ENCODE measurements at regions not wholly inside any gene's neighbourhood (a gene's known extent, or its start where the extent isn't known, plus 50 kb on each side); places are given as distances from the start of the nearest gene placed in this dataset.

- TF ChIP-seq CTCF (IDR thresholded peaks at IDR 0.05) (no peak), POLR2AphosphoS5 (IDR thresholded peaks at IDR 0.05; ENCODE audit: low read depth, low read length) (no peak)
Measured at GRCh38 chr10:4676566-4676965, 149.4 kb upstream of the AKR1E2 start.

Data from Panc1 (cell line).